ENCODE measurements at regions not wholly inside any gene's neighbourhood (a gene's known extent, or its start where the extent isn't known, plus 50 kb on each side); places are given as distances from the start of the nearest gene placed in this dataset.

DNA sequence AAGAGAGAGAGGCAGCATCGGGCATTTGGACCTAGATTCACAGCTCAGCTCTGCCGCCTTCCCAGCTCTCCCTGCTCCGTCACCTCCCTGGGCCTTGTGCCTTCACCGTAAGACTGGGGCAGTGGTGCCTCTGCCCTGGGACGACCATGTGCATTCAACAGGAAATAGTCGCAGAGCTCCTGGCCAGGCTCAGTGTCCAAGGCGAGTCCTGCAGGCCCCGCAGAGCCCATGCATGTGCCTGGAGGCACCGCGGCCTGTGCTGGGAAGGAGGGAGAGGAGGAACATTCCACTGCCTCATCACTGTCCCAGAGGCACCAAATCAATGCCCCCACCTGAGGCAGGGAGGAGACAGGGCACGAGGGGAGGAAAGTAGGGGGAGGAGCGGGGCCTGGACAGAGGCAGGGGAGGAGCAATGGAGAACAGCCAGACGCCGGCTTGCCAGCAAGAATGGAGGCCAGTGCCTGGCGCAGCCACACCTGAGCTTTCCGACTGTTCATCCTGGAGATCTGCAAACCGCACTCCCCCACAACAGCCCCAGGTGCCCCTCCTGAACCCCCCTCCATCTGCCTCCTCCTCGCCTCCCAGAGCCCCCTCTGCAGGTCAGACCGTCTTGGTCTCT is 74.4 kb upstream of the PRR5 start (continued):
- TF ChIP-seq CHD7 (IDR thresholded peaks at IDR 0.05; ENCODE audit: low read depth, low read length), result no peak
- TF ChIP-seq ARNT (IDR thresholded peaks at IDR 0.05), result no peak
- no peak for TF ChIP-seq ELF1 (tag; IDR thresholded peaks at IDR 0.05)
- no peak for TF ChIP-seq XRCC4 (IDR thresholded peaks at IDR 0.05; ENCODE audit: extremely low read depth, insufficient read depth, insufficient read length)
- TF ChIP-seq TBP (optimal IDR thresholded peaks at IDR 0.05; ENCODE audit: low read depth, low read length), result no peak
- no peak for TF ChIP-seq SFPQ (IDR thresholded peaks at IDR 0.05; ENCODE audit: low read depth, low read length)

Data from K562 (cell line).